SKM-1 (cell line): ENCODE measurements at regions not wholly inside any gene's neighbourhood (a gene's known extent, or its start where the extent isn't known, plus 50 kb on each side); places are given as distances from the start of the nearest gene placed in this dataset.

Experiments
- DNase-seq: peaks from one replicate; lab custom pipeline; 2025; ENCODE audit not compliant: unreplicated experiment; lab: John Stamatoyannopoulos, UW

GRCh38 chr3:31004025-31004678, 109.7 kb upstream of the GADL1 start:
- DNase-seq = no peak

DNA sequence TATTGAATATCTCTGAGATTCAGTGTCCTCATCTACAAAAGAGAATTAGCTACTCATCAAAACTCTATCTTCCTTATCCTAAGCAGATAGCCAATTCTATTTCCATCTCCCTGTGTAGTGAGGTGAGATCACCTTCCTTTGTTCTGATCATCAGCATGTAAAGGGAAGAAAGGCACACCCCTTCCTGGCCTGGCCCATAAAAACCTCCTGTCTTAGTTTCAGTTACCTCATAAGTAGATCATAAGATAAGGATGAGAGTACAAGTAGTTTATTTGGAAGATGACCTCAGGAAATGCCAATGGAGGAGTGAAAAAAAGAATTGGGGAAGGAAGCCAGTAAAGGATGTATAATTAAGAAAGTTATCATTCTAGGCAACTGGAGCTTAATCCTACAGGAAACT, 114.5 kb upstream of the GADL1 start:
- no peak for DNase-seq

DNA sequence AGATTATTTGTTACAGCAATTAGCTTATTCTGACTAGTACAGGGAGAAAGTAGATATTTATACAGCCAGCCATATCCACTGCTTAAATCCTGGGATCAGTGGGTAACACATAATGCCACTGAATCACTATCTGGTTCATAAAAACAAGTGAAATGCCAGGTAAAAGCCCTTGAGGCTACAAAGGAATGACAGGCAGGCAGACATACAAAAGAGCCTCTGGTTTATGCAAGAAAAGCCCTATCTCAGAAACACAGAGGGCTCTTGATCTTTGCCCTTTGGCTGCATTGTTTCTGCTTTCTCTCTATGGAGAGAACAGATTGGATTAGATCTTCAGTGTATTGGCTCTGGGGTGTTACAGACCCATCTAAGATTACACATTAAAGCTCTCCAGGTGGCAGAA, 115.4 kb upstream of the GADL1 start:
- no peak for DNase-seq

- DNase-seq = no peak
Measured at GRCh38 chr3:31010491-31010890, 116.0 kb upstream of the GADL1 start.

DNA sequence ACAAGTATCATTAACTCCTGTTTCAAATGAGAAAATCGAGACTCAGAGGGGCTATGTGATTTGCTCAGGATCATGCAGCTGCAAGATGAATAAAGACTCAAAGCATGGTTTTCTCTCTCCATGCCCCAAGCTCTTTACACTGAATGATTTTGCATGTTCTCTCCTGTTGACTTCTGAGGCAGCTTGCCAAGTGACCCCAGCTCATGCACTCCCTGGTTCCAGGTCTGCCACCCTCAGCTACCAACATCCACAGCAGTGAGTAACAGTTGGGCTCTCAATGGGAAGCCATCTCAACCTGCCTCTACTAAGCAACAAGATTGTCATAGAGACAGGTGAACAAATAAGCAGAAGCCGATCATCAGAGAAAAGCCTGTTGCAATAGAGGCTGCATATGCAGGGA, 116.9 kb upstream of the GADL1 start:
- DNase-seq = no peak

DNA sequence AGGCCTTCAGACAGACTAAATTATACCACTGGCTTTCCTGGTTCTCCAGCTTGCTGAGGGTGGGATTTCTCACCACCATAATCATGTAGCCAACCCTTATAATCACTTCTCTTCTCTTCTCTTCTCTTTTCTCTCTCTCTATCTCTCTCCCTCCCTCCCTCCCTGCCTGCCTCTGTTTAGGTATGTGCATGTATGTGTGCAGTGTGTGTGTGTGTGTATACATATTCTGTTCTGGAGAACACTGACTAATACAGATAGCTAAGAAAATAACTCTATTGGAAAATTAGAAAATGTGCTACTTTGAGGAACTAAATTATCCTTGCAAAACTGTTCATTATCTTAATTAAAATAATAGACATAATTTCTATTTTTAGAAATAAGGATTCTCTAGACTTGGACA, 118.6 kb upstream of the GADL1 start:
- no peak for DNase-seq

GRCh38 chr3:31013843-31014242, 119.4 kb upstream of the GADL1 start:
- no peak for DNase-seq

DNA sequence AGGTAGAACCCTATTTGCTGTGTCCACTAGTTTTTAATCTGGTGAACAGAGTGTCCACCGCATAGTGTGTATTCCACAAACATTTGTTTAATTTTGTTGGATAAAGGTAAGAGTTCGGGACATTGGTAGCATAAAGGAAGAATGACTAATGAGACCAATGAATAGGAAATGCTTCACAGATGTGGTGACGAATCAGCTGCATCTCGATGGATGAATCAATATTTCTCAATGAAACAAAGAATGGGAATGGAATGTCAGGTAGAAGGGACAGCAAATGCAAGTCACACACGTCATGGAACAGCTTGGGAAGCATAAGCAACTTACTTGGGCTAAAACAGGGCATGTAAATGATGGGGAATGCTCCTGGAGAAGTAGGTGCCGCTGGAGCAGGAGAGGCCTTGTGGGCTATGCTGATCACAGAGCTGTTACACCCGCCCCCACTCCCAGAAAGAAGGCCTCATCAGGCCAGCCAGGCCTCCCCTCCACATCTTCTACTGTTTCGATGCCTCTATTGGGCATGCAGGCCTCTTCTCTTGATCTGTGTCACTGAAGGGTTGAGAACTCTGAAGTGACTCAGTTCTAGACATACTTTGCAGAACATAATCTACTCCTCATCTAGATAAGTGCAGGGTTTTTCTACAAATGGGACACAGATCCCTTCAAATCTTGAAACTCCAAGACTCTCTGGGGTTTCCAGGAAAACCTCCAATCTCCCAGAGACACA, 120.0 kb upstream of the GADL1 start:
- no peak for DNase-seq

- DNase-seq = no peak
Measured at GRCh38 chr3:31016196-31016595, 121.7 kb upstream of the GADL1 start.

- no peak for DNase-seq
Measured at GRCh38 chr3:31022716-31023115, 128.3 kb upstream of the GADL1 start.

GRCh38 chr3:31025541-31025940, 131.1 kb upstream of the GADL1 start:
- no peak for DNase-seq

- no peak for DNase-seq
Measured at GRCh38 chr3:31027191-31027761, 132.8 kb upstream of the GADL1 start.

- no peak for DNase-seq
Measured at GRCh38 chr3:31027914-31028313, 133.5 kb upstream of the GADL1 start.

GRCh38 chr3:31028766-31029165, 134.3 kb upstream of the GADL1 start:
- no peak for DNase-seq

- no peak for DNase-seq
Measured at GRCh38 chr3:31029706-31030105, 135.2 kb upstream of the GADL1 start.

GRCh38 chr3:31035681-31036080, 141.2 kb upstream of the GADL1 start:
- no peak for DNase-seq

DNA sequence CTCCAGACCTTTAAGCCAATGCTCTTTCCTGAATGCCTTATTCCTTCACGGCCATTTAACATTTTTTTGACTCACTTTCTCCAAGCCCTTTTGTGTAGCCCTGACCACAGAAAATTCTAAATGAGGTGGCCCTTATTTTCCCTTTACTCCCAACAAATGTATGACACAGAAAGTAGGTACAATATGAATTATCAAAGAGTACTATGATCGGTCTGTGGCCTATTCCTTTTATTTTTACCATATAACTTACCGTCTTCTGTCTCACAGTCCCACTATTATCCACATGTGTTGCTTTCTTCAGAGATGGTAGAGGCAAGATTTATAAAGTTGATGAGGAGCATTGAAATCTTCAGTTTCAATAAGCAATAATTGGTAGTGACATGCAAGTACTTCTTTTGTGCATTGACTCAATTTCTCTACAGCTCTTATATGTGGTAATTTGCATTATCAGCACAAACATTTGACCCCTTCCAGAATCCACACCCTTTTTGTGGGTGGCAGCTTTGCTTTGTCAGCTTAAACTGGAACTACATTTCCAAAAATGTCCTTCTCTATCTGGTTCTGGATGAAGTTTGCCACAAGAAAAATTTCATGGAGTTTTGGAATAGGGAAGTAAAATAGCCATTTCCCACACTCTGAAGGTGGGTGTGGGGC, 143.8 kb upstream of the GADL1 start:
- no peak for DNase-seq

- DNase-seq = no peak
Measured at GRCh38 chr3:31039145-31039544, 144.7 kb upstream of the GADL1 start.

DNA sequence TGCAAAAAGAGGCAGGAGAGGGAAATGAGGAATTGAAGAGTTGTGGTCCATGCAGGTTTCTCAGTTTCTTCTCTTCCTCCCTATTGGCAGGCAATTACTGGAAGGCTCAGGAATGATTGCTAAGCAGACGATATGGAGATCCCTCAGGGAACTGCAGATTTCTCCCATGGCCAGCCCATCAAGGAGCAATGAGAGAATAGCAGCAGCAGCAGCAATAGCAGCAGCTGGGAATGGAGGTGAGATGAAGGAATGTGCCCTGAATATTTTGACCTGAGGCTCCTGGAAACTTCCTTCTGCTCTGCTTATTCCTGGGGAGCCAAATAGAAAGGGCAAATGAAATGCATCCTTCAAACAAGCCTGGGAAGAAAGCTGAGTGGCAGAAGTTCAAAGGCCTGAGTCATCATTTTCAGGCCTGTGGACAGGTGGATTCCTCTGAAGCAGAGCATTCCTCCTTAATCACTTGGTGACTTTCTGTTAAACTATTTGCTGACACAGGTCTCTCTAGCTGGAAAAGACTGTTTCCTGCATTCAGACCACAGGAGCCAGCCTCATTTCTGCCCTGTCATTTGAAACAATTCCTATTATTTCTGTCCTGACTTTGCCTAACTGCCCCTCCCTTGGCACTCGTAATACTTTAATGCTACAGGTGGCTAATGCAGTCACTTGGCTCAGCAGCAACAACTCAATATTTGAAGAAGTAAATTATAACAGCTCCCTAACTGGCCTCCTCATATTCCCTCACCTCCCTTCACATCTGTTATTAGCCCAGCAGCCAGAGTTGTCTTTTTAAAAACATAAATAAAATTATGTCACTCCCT, 146.9 kb upstream of the GADL1 start:
- DNase-seq = no peak

DNA sequence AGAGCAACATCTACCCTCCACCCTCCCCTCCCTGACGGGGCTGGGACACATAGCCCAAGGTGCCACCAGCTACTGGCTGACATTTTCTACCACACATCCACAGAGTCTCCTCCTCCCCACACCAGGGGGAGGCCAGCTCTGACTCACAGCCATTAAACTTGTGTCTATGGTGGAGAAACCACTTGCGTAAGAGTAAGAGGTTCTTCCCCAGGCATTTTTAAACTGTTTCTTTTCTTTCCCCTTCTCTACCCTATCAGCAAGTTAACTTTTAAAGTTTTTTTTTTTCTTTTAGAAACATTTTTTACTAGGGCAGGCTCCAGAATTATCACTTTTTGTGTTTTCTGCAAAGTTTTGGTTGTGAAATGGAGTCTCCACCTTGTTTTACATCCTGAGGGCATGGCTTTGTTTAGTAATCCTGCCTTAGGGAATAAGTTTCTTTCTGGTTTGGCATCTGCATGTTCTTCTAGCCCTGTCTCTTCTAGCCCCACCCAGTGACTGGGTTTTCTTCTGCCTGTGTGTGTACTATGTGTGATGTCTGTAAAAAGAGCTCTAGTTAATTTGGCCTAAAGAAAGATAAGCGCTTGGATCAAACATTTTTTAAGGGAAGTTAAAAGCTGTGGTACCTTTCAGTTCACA, 148.8 kb upstream of the GADL1 start:
- DNase-seq = peak; percentile 37

DNA sequence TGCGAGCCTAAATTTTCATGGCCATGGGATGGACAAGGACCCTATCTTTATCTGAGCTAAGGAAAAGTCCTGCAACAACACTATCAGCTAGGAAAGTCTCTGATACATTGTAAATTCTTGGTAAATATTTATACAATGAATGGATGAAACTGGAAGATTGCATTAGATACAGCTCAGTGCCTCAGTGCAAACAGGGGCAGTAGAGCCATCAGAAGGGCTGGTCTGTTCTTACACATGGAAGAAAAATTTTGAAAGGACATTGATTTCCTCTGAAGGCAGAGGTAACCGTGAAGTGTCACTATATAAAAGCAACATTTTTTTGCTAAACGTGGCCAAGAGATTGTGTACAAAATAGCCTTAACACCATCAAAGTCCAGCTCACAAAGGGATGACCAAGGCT, 153.2 kb upstream of the GADL1 start:
- DNase-seq = no peak
